HCT116 (cell line): ENCODE measurements at regions not wholly inside any gene's neighbourhood (a gene's known extent, or its start where the extent isn't known, plus 50 kb on each side); places are given as distances from the start of the nearest gene placed in this dataset.

Experiments used
- ATAC-seq: fragments of 200-7000 bp; cut with Tn5 transposase; 2 replicates; pipeline ENCODE4 v1.9.1; 2020; ENCODE audit warnings: mild to moderate bottlenecking, moderate library complexity
- BruUV-seq: library from RNA; stranded (reverse); fragments of 400-500 nt; replicated peaks from 2 replicates; lab custom pipeline; 2021; lab: Mats Ljungman, UMichigan
- CTCF ChIA-PET: fragments of 300-600 bp; sonication (Branson Sonifier 250); formaldehyde crosslinking; loops from one replicate; lab custom pipeline; 2021; ENCODE audit warnings: antibody characterized with exemption; lab: Charles Lee
- POLR2A ChIA-PET: fragments of 300-600, 350-600 bp; sonication (Branson Sonifier 250); formaldehyde crosslinking; loops from one replicate; lab custom pipeline; 2021; ENCODE audit warnings: antibody characterized with exemption; lab: Charles Lee
- RAD21 ChIA-PET, 2 experiments: fragments of 300-600 bp; sonication (Branson Sonifier 250); formaldehyde crosslinking; loops; one replicate each; lab custom pipeline; 2023; ENCODE audit warnings: low total read pairs in 2 of 2; ENCODE audit not compliant: uncharacterized antibody in 2 of 2, unreplicated experiment in 2 of 2, low non-redundant PET in 1 of 2; lab: Charles Lee
- DNase-seq: peaks from one replicate; pipeline ENCODE4 v3.0.0-alpha.2; 2010; ENCODE audit warnings: low read depth, low spot score
- H2AFZ ChIP-seq: fragments of 200-600 bp; shearing (Covaris generic), sonication (generic); 2 replicates; pipeline ENCODE4 v1.6.1; 2017; ENCODE audit warnings: low read depth, mixed run types, mixed read lengths, antibody characterized with exemption, low read length; ENCODE audit not compliant: poor library complexity, severe bottlenecking
- H3K27ac ChIP-seq: 2 replicates; pipeline ENCODE4 v1.5.1; 2012; ENCODE audit warnings: low read depth, low read length
- H3K27me3 ChIP-seq: fragments of 200-600 bp; sonication (generic); 2 replicates; pipeline ENCODE4 v1.6.1; 2016; ENCODE audit warnings: mixed run types, low read length, mixed read lengths; ENCODE audit not compliant: insufficient read depth
- H3K36me3 ChIP-seq, 2 experiments: fragments of 200-500 bp in 1 of 2; fragments of 200-600 bp in 1 of 2; sonication (Bioruptor generic) in 1 of 2; sonication (generic) in 1 of 2; 2 replicates each; pipeline versions ENCODE4 v1.5.1 to v1.6.1; 2014 to 2016; ENCODE audit warnings: low read length in 2 of 2, inconsistent platforms in 1 of 2, mixed read lengths in 1 of 2, mixed run types in 1 of 2; ENCODE audit not compliant: insufficient read depth in 2 of 2, control insufficient read depth in 1 of 2
- H3K4me1 ChIP-seq, 2 experiments: fragments of 200-600 bp in 1 of 2; sonication (generic) in 1 of 2; 2 replicates each; pipeline versions ENCODE4 v1.5.1 to v1.6.1; 2012 to 2017; ENCODE audit warnings: low read length in 2 of 2, inconsistent platforms in 1 of 2, mild to moderate bottlenecking in 1 of 2, mixed read lengths in 1 of 2, mixed run types in 1 of 2, moderate library complexity in 1 of 2; ENCODE audit not compliant: insufficient read depth in 2 of 2, control insufficient read depth in 1 of 2
- H3K4me2 ChIP-seq: fragments of 200-600 bp; sonication (generic); 2 replicates; pipeline ENCODE4 v1.6.1; 2017; ENCODE audit warnings: mixed run types, low read length, mixed read lengths
- H3K4me3 ChIP-seq, 2 experiments: fragments of 200-600 bp in 1 of 2; sonication (generic) in 1 of 2; replicated peaks in 1 of 2; 2 replicates each; pipeline ENCODE4 v1.5.1; 2011 to 2016; ENCODE audit warnings: low read length in 2 of 2, control low read depth in 1 of 2, low read depth in 1 of 2, mild to moderate bottlenecking in 1 of 2, mixed read lengths in 1 of 2, mixed run types in 1 of 2
- H3K79me2 ChIP-seq: fragments of 200-600 bp; sonication (generic); 2 replicates; pipeline ENCODE4 v1.6.1; 2017; ENCODE audit warnings: mild to moderate bottlenecking, mixed run types, low read length, moderate library complexity, mixed read lengths; ENCODE audit not compliant: insufficient read depth
- H3K9ac ChIP-seq: fragments of 200-600 bp; sonication (generic); 2 replicates; pipeline ENCODE4 v1.6.1; 2016; ENCODE audit warnings: low read length, mixed read lengths
- H3K9me2 ChIP-seq: fragments of 200-600 bp; sonication (generic), shearing (Covaris generic); 2 replicates; pipeline ENCODE4 v1.6.1; 2017; ENCODE audit warnings: mixed run types, mild to moderate bottlenecking, moderate library complexity; ENCODE audit not compliant: insufficient read depth
- H3K9me3 ChIP-seq, 2 experiments: fragments of 200-500 bp in 1 of 2; fragments of 200-600 bp in 1 of 2; sonication (Bioruptor generic) in 1 of 2; sonication (generic) in 1 of 2; 2 replicates each; pipeline ENCODE4 v1.6.1; 2014 to 2017; ENCODE audit warnings: low read length in 2 of 2, mixed read lengths in 2 of 2, inconsistent platforms in 1 of 2, low read depth in 1 of 2, mild to moderate bottlenecking in 1 of 2, mixed run types in 1 of 2, moderate library complexity in 1 of 2; ENCODE audit not compliant: control insufficient read depth in 1 of 2, insufficient read depth in 1 of 2
- H4K20me1 ChIP-seq: fragments of 200-600 bp; sonication (generic), shearing (Covaris generic); 2 replicates; pipeline ENCODE4 v1.6.1; 2017; ENCODE audit warnings: mixed run types, mild to moderate bottlenecking, moderate library complexity; ENCODE audit not compliant: insufficient read depth
- ATF3 ChIP-seq: IDR thresholded peaks from 2 replicates; pipeline ENCODE4 v1.6.1; 2012
- CBX3 ChIP-seq: IDR thresholded peaks from 2 replicates; pipeline ENCODE4 v1.6.1; 2012; ENCODE audit warnings: low read depth
- CTCF ChIP-seq, 3 experiments: fragments of 200-600 bp in 1 of 3; sonication (generic) in 1 of 3; IDR thresholded peaks in 2 of 3; conservative IDR thresholded peaks in 1 of 3; 2 replicates each; pipeline ENCODE4 v1.5.1; 2012 to 2017; ENCODE audit warnings: low read depth in 2 of 3, low read length in 2 of 3, antibody characterized with exemption in 1 of 3, borderline replicate concordance in 1 of 3, control low read depth in 1 of 3, mild to moderate bottlenecking in 1 of 3, mixed read lengths in 1 of 3, mixed run types in 1 of 3, moderate library complexity in 1 of 3; ENCODE audit not compliant: insufficient read depth in 1 of 3
- EGR1 ChIP-seq: IDR thresholded peaks from 2 replicates; pipeline ENCODE4 v1.6.1; 2012; ENCODE audit warnings: low read depth
- EZH2phosphoT487 ChIP-seq: fragments of 200-600 bp; IDR thresholded peaks from 2 replicates; pipeline ENCODE4 v1.6.1; 2018; ENCODE audit warnings: antibody characterized with exemption, borderline replicate concordance
- JUND ChIP-seq: IDR thresholded peaks from 2 replicates; pipeline ENCODE4 v1.6.1; 2012
- POLR2A ChIP-seq: IDR thresholded peaks from 2 replicates; pipeline ENCODE4 v1.7.0; 2011; ENCODE audit warnings: borderline replicate concordance; ENCODE audit not compliant: insufficient read depth, insufficient read length; ENCODE audit errors: extremely low read depth
- SIN3A ChIP-seq: IDR thresholded peaks from 2 replicates; pipeline ENCODE4 v1.6.1; 2012; ENCODE audit warnings: low read depth
- SP1 ChIP-seq: IDR thresholded peaks from 2 replicates; pipeline ENCODE4 v1.6.1; 2012; ENCODE audit warnings: low read depth
- SRF ChIP-seq: IDR thresholded peaks from 2 replicates; pipeline ENCODE4 v1.6.1; 2012; ENCODE audit warnings: low read depth
- TCF7L2 ChIP-seq: IDR thresholded peaks from 2 replicates; pipeline ENCODE4 v1.7.0; 2011; ENCODE audit warnings: borderline replicate concordance, inconsistent platforms; ENCODE audit not compliant: insufficient read depth, insufficient read length; ENCODE audit errors: extremely low read depth
- YY1 ChIP-seq: IDR thresholded peaks from 2 replicates; pipeline ENCODE4 v1.6.1; 2011; ENCODE audit warnings: low read length, low read depth, moderate library complexity, mild to moderate bottlenecking; ENCODE audit not compliant: insufficient replicate concordance; ENCODE audit errors: extremely low read depth
- ZBTB33 ChIP-seq: IDR thresholded peaks from 2 replicates; pipeline ENCODE4 v1.6.1; 2011; ENCODE audit warnings: mild to moderate bottlenecking, low read length, moderate library complexity; ENCODE audit not compliant: insufficient replicate concordance; ENCODE audit errors: extremely low read depth
- ZFX ChIP-seq: fragments of 450-650 bp; IDR thresholded peaks from 2 replicates; pipeline ENCODE4 v1.6.1; 2017
- ZNF274 ChIP-seq: fragments of 200-500 bp; sonication (Bioruptor generic); IDR thresholded peaks from 2 replicates; pipeline ENCODE4 v1.6.1; 2014; ENCODE audit warnings: mild to moderate bottlenecking, low read depth, low read length, inconsistent platforms
- intact Hi-C: fragments of 100-400 bp; cut with micrococcal nuclease; formaldehyde crosslinking; loops from 2 replicates; pipeline ENCODE4 v1.10.0; 2022
- TF ChIP-seq, protein P1 (sequence below): IDR thresholded peaks from 2 replicates; pipeline ENCODE4 v1.6.1; 2012

- Histone ChIP-seq H3K4me3 (no peak overlapping the region), H2AFZ (no peak overlapping the region), H3K27me3 (no peaks in the 10 kb centered on the region), H3K79me2 (no peaks in the 10 kb centered on the region), H3K9ac (no peak overlapping the region), H3K9me2 (no peaks in the 10 kb centered on the region), H3K4me1 (no peaks in the 10 kb centered on the region), H3K36me3 (no peaks in the 10 kb centered on the region), H3K9me3 (no peaks in the 10 kb centered on the region), H3K27ac (no peak overlapping the region), H4K20me1 (no peaks in the 10 kb centered on the region), H3K4me2 (no peak overlapping the region)
- POLR2A ChIA-PET: no interaction called here
- CTCF ChIA-PET: no interaction called here
- RAD21 ChIA-PET: no interaction called here
- BruUV-seq: no TSS peak
- ATAC-seq (no peak), DNase-seq (no peak)
- TF ChIP-seq ZNF274 (no peak), SIN3A (no peak), JUND (no peak), CBX3 (no peak), SP1 (no peak), SRF (no peak), EGR1 (no peak)
- TF ChIP-seq, protein P1, sequence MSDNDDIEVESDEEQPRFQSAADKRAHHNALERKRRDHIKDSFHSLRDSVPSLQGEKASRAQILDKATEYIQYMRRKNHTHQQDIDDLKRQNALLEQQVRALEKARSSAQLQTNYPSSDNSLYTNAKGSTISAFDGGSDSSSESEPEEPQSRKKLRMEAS: no peak
- intact Hi-C loops: no loop called here
Observed at GRCh38 chr9:93776256-93776655, 178.9 kb downstream of the BARX1 start.

- Histone ChIP-seq H3K4me3 (no peak overlapping the region), H3K4me2 (no peak overlapping the region), H2AFZ (no peak overlapping the region), H3K27ac (no peak overlapping the region), H3K36me3 (no peaks in the 10 kb centered on the region), H3K27me3 (no peaks in the 10 kb centered on the region), H4K20me1 (no peaks in the 10 kb centered on the region), H3K79me2 (no peaks in the 10 kb centered on the region), H3K9ac (no peak overlapping the region), H3K9me2 (no peaks in the 10 kb centered on the region), H3K9me3 (no peaks in the 10 kb centered on the region), H3K4me1 (no peaks in the 10 kb centered on the region)
- POLR2A ChIA-PET: no interaction called here
- intact Hi-C loops: no loop called here
- DNase-seq: no peak
- ATAC-seq: no peak
- RAD21 ChIA-PET: no interaction called here
- CTCF ChIA-PET: no interaction called here
- no TSS peak for BruUV-seq
- TF ChIP-seq ATF3 (no peak), ZFX (no peak), SIN3A (no peak), JUND (no peak), POLR2A (no peak), YY1 (no peak), ZBTB33 (no peak), TCF7L2 (no peak), ZNF274 (no peak), EZH2phosphoT487 (no peak), CTCF (IDR thresholded peaks at IDR 0.05 in 2 of 3, conservative IDR thresholded peaks at IDR 0.05 in 1 of 3; ENCODE audit: borderline replicate concordance in 1 of 3, insufficient read depth in 1 of 3, low read depth in 2 of 3, low read length in 2 of 3) (no peak)
- TF ChIP-seq, protein P1: no peak
Observed at GRCh38 chr9:93774331-93775102, 180.6 kb downstream of the BARX1 start.
